Stomach (tissue), 8 donors: ENCODE measurements at regions not wholly inside any gene's neighbourhood (a gene's known extent, or its start where the extent isn't known, plus 50 kb on each side); places are given as distances from the start of the nearest gene placed in this dataset.
"Not testable (repeated sequence)": the region's sequence is repeated elsewhere in the genome, so short reads cannot be mapped to it uniquely, and the experiment has no call there.

Experiments used
- DNase-seq, 2 donors: peaks; one replicate each; pipeline versions ENCODE4 v3.0.0 to v3.0.0-alpha.2; 2013 to 2019
- H3K27ac ChIP-seq, 5 donors: fragments of 200-600 bp in 4 of 5; sonication (generic) in 4 of 5; one replicate each; pipeline ENCODE4 v1.5.1; 2013 to 2019; ENCODE audit warnings: mild to moderate bottlenecking in 1 of 5, moderate library complexity in 1 of 5
- H3K27me3 ChIP-seq, 3 donors: fragments of 200-600 bp; sonication (generic); one replicate each; pipeline ENCODE4 v1.5.1; 2017 to 2019; ENCODE audit warnings: mixed run types in 1 of 3
- H3K36me3 ChIP-seq, 4 donors: fragments of 200-600 bp; sonication (generic); 1 replicate in 3 of 4; 2 replicates in 1 of 4; pipeline ENCODE4 v1.5.1; 2016 to 2019
- H3K4me1 ChIP-seq, 4 donors: fragments of 200-600 bp; sonication (generic); one replicate each; pipeline ENCODE4 v1.5.1; 2016 to 2019
- H3K4me3 ChIP-seq, 4 donors: fragments of 200-600 bp; sonication (generic) in 3 of 4; one replicate each; pipeline ENCODE4 v1.5.1; 2016 to 2019; ENCODE audit warnings: mild to moderate bottlenecking in 1 of 4
- H3K9me3 ChIP-seq, 4 donors: fragments of 200-600 bp; sonication (generic); one replicate each; pipeline ENCODE4 v1.5.1; 2016 to 2019
- CTCF ChIP-seq, 7 experiments: fragments of 450-650 bp in 4 of 7; fragments of 200-600 bp in 3 of 7; sonication (generic) in 3 of 7; IDR thresholded peaks; one replicate each; pipeline ENCODE4 v1.5.1; 2016 to 2019; ENCODE audit warnings: antibody characterized with exemption in 7 of 7, control low read depth in 2 of 7, mild to moderate bottlenecking in 1 of 7
- EP300 ChIP-seq: sonication (generic); formaldehyde crosslinking; IDR thresholded peaks from one replicate; pipeline ENCODE4 v1.6.1; 2017; ENCODE audit warnings: antibody characterized with exemption
- POLR2A ChIP-seq, 4 donors: fragments of 450-650 bp; IDR thresholded peaks; one replicate each; pipeline ENCODE4 v1.6.1; 2016; ENCODE audit warnings: antibody characterized with exemption in 4 of 4, control low read depth in 2 of 4, mild to moderate bottlenecking in 1 of 4, moderate library complexity in 1 of 4
- POLR2AphosphoS5 ChIP-seq, 3 donors: sonication (generic); formaldehyde crosslinking; IDR thresholded peaks; one replicate each; pipeline ENCODE4 v1.6.1; 2016; ENCODE audit warnings: antibody characterized with exemption in 3 of 3
- WGBS, 5 donors: extraction: QIAGEN DNeasy Blood & Tissue Kit in 3 of 5; methylation state at CpG; one replicate each; pipeline versions ENCODE4 v1.1.5 to v1.1.7; 2013 to 2018; 5-methylcytosine and 5-hydroxymethylcytosine counted together
- intact Hi-C: fragments of 100-400 bp; cut with DNase I; formaldehyde crosslinking; loops from one replicate; pipeline ENCODE4 v1.15.1; 2023; ENCODE audit warnings: low total_unique reads
- donor health status: healthy with polysubstance abuse.
- donor health status: Bipolar disorder and iron deficiency.
- donor health status: healthy.

GRCh38 chr6:86070151-86070550 is 427.5 kb upstream of the SYNCRIP start:
- Histone ChIP-seq H3K36me3 (no peaks in the 10 kb centered on the region), H3K27me3 (no peaks in the 10 kb centered on the region), H3K27ac (no peak overlapping the region), H3K9me3 (peaks cover 0 to 2% (median 0%) of the 10 kb centered on the region in 4 donors), H3K4me3 (no peak overlapping the region), H3K4me1 (no peaks in the 10 kb centered on the region)
- DNase-seq, result no peak
- intact Hi-C loops, result no loop called here
- TF ChIP-seq POLR2A (IDR thresholded peaks at IDR 0.05) (no peak), EP300 (no peak), CTCF (IDR thresholded peaks at IDR 0.05) (no peak), POLR2AphosphoS5 (IDR thresholded peaks at IDR 0.05) (no peak)

GRCh38 chr6:86065002-86065401 is 422.3 kb upstream of the SYNCRIP start:
- H3K27ac ChIP-seq, H3K36me3 ChIP-seq, H3K27me3 ChIP-seq, intact Hi-C loops, H3K4me1 ChIP-seq, H3K4me3 ChIP-seq, DNase-seq, H3K9me3 ChIP-seq: not testable (repeated sequence)
- WGBS, 5 donors, result 82 to 90% (median 89%) methylated on average over 1 to 3 of the region's 3 CpGs

GRCh38 chr6:86057293-86057980 is 414.8 kb upstream of the SYNCRIP start:
- H3K9me3 ChIP-seq, H3K4me1 ChIP-seq, H3K27me3 ChIP-seq, DNase-seq, intact Hi-C loops, H3K4me3 ChIP-seq, H3K27ac ChIP-seq, H3K36me3 ChIP-seq: not testable (repeated sequence)
- 71 to 78% (median 74%) methylated on average over 18 of the region's 18 CpGs for WGBS, 5 donors

- intact Hi-C loops, result no loop called here
- no peak for TF ChIP-seq POLR2A (IDR thresholded peaks at IDR 0.05)
- TF ChIP-seq POLR2AphosphoS5 (IDR thresholded peaks at IDR 0.05), result no peak
- no peak for TF ChIP-seq CTCF (IDR thresholded peaks at IDR 0.05)
- no peak for TF ChIP-seq EP300
- Histone ChIP-seq H3K27me3 (no peaks in the 10 kb centered on the region), H3K4me1 (no peaks in the 10 kb centered on the region), H3K27ac (no peak overlapping the region), H3K9me3 (peaks cover 0 to 6% (median 2%) of the 10 kb centered on the region in 4 donors), H3K4me3 (no peak overlapping the region), H3K36me3 (no peaks in the 10 kb centered on the region)
- no peak for DNase-seq
These were observed 402.4 kb upstream of the SYNCRIP start for GRCh38 chr6:86045038-86045437.

GRCh38 chr6:86042214-86042613 is 399.5 kb upstream of the SYNCRIP start:
- Histone ChIP-seq H3K36me3 (no peaks in the 10 kb centered on the region), H3K27ac (no peak overlapping the region), H3K9me3 (peaks cover 0 to 6% (median 2%) of the 10 kb centered on the region in 4 donors), H3K27me3 (no peaks in the 10 kb centered on the region), H3K4me3 (no peak overlapping the region), H3K4me1 (no peaks in the 10 kb centered on the region)
- TF ChIP-seq CTCF (IDR thresholded peaks at IDR 0.05) (no peak), POLR2AphosphoS5 (IDR thresholded peaks at IDR 0.05) (no peak), EP300 (no peak), POLR2A (IDR thresholded peaks at IDR 0.05) (no peak)
- intact Hi-C loops, result no loop called here
- no peak for DNase-seq
